ENCODE measurements at regions not wholly inside any gene's neighbourhood (a gene's known extent, or its start where the extent isn't known, plus 50 kb on each side); places are given as distances from the start of the nearest gene placed in this dataset.

DNA sequence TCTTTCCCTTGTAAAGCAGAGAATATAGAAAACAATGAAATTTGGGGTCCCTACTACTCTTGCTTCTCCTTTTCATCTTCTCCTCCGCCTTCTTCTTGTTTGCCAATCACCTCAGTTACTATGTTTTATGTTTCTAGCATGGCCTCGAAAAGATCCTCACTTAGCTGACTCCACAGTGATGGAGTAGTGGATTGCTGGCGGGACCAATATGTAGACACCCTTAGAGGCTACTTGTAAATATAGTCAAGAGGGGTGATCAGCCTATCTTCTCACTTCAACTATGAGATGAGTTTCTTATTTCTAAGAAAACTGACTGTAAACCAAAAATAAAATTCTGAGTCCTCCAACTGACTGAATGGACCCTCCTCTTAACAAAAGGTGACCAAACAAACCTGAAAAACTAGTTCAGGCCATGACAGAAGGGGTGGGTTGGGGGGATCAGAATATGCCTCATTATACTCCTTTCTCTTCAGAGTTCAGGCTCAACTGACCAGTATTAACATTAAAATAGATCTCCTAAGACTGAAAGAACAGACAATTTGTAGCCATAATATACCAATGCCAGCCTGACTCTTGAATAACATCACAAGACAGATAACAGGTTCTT lies 829.0 kb downstream of the TLE4 start:
- TF ChIP-seq, protein P1, sequence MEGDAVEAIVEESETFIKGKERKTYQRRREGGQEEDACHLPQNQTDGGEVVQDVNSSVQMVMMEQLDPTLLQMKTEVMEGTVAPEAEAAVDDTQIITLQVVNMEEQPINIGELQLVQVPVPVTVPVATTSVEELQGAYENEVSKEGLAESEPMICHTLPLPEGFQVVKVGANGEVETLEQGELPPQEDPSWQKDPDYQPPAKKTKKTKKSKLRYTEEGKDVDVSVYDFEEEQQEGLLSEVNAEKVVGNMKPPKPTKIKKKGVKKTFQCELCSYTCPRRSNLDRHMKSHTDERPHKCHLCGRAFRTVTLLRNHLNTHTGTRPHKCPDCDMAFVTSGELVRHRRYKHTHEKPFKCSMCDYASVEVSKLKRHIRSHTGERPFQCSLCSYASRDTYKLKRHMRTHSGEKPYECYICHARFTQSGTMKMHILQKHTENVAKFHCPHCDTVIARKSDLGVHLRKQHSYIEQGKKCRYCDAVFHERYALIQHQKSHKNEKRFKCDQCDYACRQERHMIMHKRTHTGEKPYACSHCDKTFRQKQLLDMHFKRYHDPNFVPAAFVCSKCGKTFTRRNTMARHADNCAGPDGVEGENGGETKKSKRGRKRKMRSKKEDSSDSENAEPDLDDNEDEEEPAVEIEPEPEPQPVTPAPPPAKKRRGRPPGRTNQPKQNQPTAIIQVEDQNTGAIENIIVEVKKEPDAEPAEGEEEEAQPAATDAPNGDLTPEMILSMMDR (IDR thresholded peaks at IDR 0.05; ENCODE audit: low read length): no peak
- TF ChIP-seq EZH2 (optimal IDR thresholded peaks at IDR 0.05; ENCODE audit: low read depth, low read length): no peak
